ENCODE measurements at regions not wholly inside any gene's neighbourhood (a gene's known extent, or its start where the extent isn't known, plus 50 kb on each side); places are given as distances from the start of the nearest gene placed in this dataset.

GRCh38 chr1:103254691-103255090, 146.4 kb upstream of the COL11A1 start:
- TF ChIP-seq, protein P1, sequence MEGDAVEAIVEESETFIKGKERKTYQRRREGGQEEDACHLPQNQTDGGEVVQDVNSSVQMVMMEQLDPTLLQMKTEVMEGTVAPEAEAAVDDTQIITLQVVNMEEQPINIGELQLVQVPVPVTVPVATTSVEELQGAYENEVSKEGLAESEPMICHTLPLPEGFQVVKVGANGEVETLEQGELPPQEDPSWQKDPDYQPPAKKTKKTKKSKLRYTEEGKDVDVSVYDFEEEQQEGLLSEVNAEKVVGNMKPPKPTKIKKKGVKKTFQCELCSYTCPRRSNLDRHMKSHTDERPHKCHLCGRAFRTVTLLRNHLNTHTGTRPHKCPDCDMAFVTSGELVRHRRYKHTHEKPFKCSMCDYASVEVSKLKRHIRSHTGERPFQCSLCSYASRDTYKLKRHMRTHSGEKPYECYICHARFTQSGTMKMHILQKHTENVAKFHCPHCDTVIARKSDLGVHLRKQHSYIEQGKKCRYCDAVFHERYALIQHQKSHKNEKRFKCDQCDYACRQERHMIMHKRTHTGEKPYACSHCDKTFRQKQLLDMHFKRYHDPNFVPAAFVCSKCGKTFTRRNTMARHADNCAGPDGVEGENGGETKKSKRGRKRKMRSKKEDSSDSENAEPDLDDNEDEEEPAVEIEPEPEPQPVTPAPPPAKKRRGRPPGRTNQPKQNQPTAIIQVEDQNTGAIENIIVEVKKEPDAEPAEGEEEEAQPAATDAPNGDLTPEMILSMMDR (conservative IDR thresholded peaks at IDR 0.05; ENCODE audit: low read length), result no peak
- TF ChIP-seq EZH2phosphoT487 (IDR thresholded peaks at IDR 0.05; ENCODE audit: borderline replicate concordance, low read depth, low read length), result no peak

Measured in OCI-LY7 (cell line).